Adrenal gland (tissue), 9 donors: ENCODE measurements at regions not wholly inside any gene's neighbourhood (a gene's known extent, or its start where the extent isn't known, plus 50 kb on each side); places are given as distances from the start of the nearest gene placed in this dataset.

Experiments
- DNase-seq, 7 donors: peaks; one replicate each; pipeline ENCODE4 v3.0.0-alpha.2; 2019 to 2020
- H3K27ac ChIP-seq, 5 donors: fragments of 200-600 bp; sonication (generic) in 4 of 5; 1 replicate in 3 of 5; 2 replicates in 2 of 5; pipeline versions ENCODE4 v1.5.1 to v1.8.0; 2016 to 2020; ENCODE audit warnings: mild to moderate bottlenecking in 1 of 5
- H3K27me3 ChIP-seq: fragments of 200-600 bp; 2 replicates; pipeline ENCODE4 v1.8.0; 2021
- H3K36me3 ChIP-seq, 2 donors: fragments of 200-600 bp; replicated peaks in 1 of 2; 1 replicate in 1 of 2; 2 replicates in 1 of 2; pipeline versions ENCODE4 v1.5.1 to v1.8.0; 2018 to 2022
- H3K4me1 ChIP-seq, 2 donors: fragments of 200-600 bp; replicated peaks in 1 of 2; 1 replicate in 1 of 2; 2 replicates in 1 of 2; pipeline versions ENCODE4 v1.5.1 to v1.8.0; 2018 to 2021
- H3K4me3 ChIP-seq, 4 donors: fragments of 200-600 bp; sonication (generic) in 3 of 4; one replicate each; pipeline ENCODE4 v1.5.1; 2016 to 2018
- H3K9me3 ChIP-seq, 3 donors: fragments of 200-600 bp; sonication (generic) in 1 of 3; replicated peaks in 1 of 3; 1 replicate in 2 of 3; 2 replicates in 1 of 3; pipeline versions ENCODE4 v1.5.1 to v1.8.0; 2016 to 2021
- CTCF ChIP-seq, 6 experiments: fragments of 450-650 bp in 4 of 6; fragments of 200-600 bp in 2 of 6; sonication (generic) in 1 of 6; IDR thresholded peaks; 1 replicate in 5 of 6; 2 replicates in 1 of 6; pipeline versions ENCODE4 v1.5.1 to v1.8.0; 2016 to 2021; ENCODE audit warnings: antibody characterized with exemption in 6 of 6, mild to moderate bottlenecking in 2 of 6, moderate library complexity in 1 of 6
- POLR2A ChIP-seq, 2 donors: fragments of 450-650 bp; IDR thresholded peaks; one replicate each; pipeline ENCODE4 v1.6.1; 2017; ENCODE audit warnings: antibody characterized with exemption in 2 of 2, mild to moderate bottlenecking in 2 of 2, moderate library complexity in 1 of 2
- WGBS, 4 donors: extraction: QIAGEN DNeasy Blood & Tissue Kit in 2 of 4; methylation state at CpG; one replicate each; pipeline versions ENCODE4 v1.1.5 to v1.1.7; 2013 to 2017; 5-methylcytosine and 5-hydroxymethylcytosine counted together
- intact Hi-C, 2 donors: fragments of 100-400 bp; cut with DNase I; formaldehyde crosslinking; loops; one replicate each; pipeline versions ENCODE4 v1.14.1 to v1.15.0; 2022 to 2023
- donor health status: healthy with polysubstance abuse.
- donor health status: Bipolar disorder and iron deficiency.
- donor health status: DM: yes; HTN: yes; CAD: no.
- donor health status: DM: no; HTN: no; CAD: no.
- donor health status: DM: no; HTN: no; CAD: no.

DNA sequence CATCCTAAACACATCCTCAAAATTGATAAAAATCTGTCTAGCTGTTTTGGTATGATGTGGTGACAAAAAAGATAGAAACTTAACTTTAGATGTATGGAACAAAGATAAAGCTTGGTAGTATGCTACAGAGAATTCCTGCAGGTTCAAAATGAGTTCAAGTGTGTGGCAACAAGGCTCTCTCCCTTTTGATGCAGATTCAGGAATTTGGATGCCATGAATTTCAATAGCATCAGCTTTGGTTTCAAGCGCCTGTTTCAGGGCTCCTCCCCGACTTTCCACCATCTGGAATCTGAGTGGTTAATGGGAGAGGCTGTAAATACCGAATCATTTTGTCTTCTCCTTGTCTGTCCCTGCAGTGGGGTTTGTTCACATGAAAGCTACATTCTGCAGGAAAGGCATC lies 180.6 kb downstream of the MTX2 start:
- H3K4me1 ChIP-seq, result no peaks in the 10 kb centered on the region
- H3K27ac ChIP-seq, result no peak overlapping the region
- intact Hi-C loops, result loop anchor here (5.0 to 10.0 kb wide), 3 partner anchors 105 to 308 kb away; no protein-coding TSS in a partner anchor
- no peaks in the 10 kb centered on the region for H3K27me3 ChIP-seq
- WGBS, 4 donors, result 76 to 87% (median 80%) methylated on average over 3 of the region's 3 CpGs
- no peak for TF ChIP-seq POLR2A (IDR thresholded peaks at IDR 0.05)
- TF ChIP-seq CTCF (IDR thresholded peaks at IDR 0.05), result no peak
- no peaks in the 10 kb centered on the region for H3K36me3 ChIP-seq
- H3K4me3 ChIP-seq, result no peak overlapping the region
- no peak for DNase-seq
- no peaks in the 10 kb centered on the region for H3K9me3 ChIP-seq

GRCh38 chr2:176453784-176454183 lies 184.5 kb downstream of the MTX2 start:
- 87 to 97% (median 92%) methylated on average over 2 of the region's 2 CpGs for WGBS, 4 donors
- Histone ChIP-seq H3K36me3 (no peaks in the 10 kb centered on the region), H3K9me3 (no peaks in the 10 kb centered on the region), H3K4me3 (no peak overlapping the region), H3K27ac (no peak overlapping the region), H3K27me3 (no peaks in the 10 kb centered on the region), H3K4me1 (no peaks in the 10 kb centered on the region)
- intact Hi-C loops, result loop anchor here (5.0 to 10.0 kb wide), 3 partner anchors 101 to 311 kb away; no protein-coding TSS in a partner anchor
- no peak for DNase-seq
- no peak for TF ChIP-seq CTCF (IDR thresholded peaks at IDR 0.05)
- TF ChIP-seq POLR2A (IDR thresholded peaks at IDR 0.05), result no peak

DNA sequence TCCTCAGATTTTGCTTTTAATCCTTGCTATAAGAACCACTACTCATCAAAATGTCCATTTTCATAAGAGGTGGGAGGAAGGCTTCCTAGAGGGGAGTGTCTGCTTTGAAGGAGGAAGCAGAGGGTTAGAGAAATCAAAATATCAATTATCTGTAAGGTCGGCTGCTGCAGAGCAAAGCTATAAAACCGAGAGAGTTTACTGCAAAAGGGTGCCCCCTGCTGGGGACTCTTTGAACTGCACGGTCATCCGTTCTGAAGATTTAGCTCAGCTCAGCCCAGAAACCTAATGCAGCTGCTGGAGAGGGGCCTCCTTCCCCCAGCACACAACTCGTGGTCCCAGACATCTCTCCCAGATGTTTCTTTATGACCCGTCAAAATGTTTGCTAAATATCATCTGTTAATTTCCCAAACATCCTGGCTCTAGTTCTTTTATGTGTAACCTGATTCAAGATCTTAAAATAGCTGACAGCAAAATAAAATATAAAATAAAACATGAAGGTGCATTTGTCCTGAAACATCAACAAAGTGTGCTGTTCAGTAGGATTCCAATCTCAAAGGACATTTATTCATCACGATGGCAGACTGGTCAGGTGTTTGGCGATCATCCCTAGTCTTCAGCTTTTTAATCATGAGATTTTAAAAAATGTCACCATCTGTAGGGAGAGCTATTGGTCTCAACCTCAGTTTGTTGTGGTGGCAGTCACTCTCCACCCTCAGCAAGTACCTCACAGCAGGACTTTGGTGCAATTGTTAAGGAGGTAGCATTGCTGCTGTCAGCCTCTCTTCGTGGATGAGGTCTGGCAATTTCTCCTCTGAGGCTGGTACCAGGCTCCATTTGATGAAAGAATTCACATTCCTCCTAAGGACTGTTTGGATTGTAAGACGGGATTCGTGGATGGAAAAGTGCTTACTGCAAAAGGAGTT lies 185.9 kb downstream of the MTX2 start:
- intact Hi-C loops, result loop anchor here (5.0 to 10.0 kb wide), 4 partner anchors 100 to 328 kb away; partner anchors contain the start of gene HOXD8 (in 1 of the 2)
- no peak overlapping the region for H3K4me3 ChIP-seq
- TF ChIP-seq POLR2A (IDR thresholded peaks at IDR 0.05), result no peak
- peak; percentile 80 to 98 (median 88) for TF ChIP-seq CTCF (IDR thresholded peaks at IDR 0.05)
- peak; percentile 63 to 97 (median 87) for DNase-seq
- peak overlapping the region in 1 of 5 donors; percentile 45 for H3K27ac ChIP-seq
- H3K36me3 ChIP-seq, result no peaks in the 10 kb centered on the region
- no peaks in the 10 kb centered on the region for H3K4me1 ChIP-seq
- 16 to 21% (median 21%) methylated on average over 11 of the region's 11 CpGs for WGBS, 4 donors
- H3K27me3 ChIP-seq, result no peaks in the 10 kb centered on the region
- no peaks in the 10 kb centered on the region for H3K9me3 ChIP-seq

GRCh38 chr2:176455816-176456291 lies 186.6 kb downstream of the MTX2 start:
- peak in 5 of 7 donors; percentile 12 to 80 (median 24) for DNase-seq

More at GRCh38 chr2:176455816-176456291, 186.6 kb downstream of the MTX2 start:
- TF ChIP-seq POLR2A (IDR thresholded peaks at IDR 0.05), result no peak
- no peak for TF ChIP-seq CTCF (IDR thresholded peaks at IDR 0.05)
- Histone ChIP-seq H3K27me3 (no peaks in the 10 kb centered on the region), H3K27ac (peak overlapping the region in 1 of 5 donors; percentile 45), H3K9me3 (no peaks in the 10 kb centered on the region), H3K36me3 (no peaks in the 10 kb centered on the region), H3K4me1 (no peaks in the 10 kb centered on the region), H3K4me3 (no peak overlapping the region)
- WGBS, 4 donors, result 46 to 61% (median 56%) methylated on average over 3 of the region's 3 CpGs
- intact Hi-C loops, result loop anchor here (5.0 to 10.0 kb wide), 3 partner anchors 99 to 329 kb away; partner anchors contain the start of gene HOXD8 (in 1 of the 2)
